ENCODE measurements at regions not wholly inside any gene's neighbourhood (a gene's known extent, or its start where the extent isn't known, plus 50 kb on each side); places are given as distances from the start of the nearest gene placed in this dataset.

- H3K79me2 ChIP-seq (ENCODE audit: insufficient read depth, low read length): no peaks in the 10 kb centered on the region
- no peaks in the 10 kb centered on the region for H3K36me3 ChIP-seq (replicated peaks in 1 of 2; ENCODE audit: control insufficient read depth in 1 of 2, insufficient read depth in 2 of 2, low read length in 2 of 2)
- intact Hi-C loops (cut with micrococcal nuclease): no loop called here
- H4K20me1 ChIP-seq (ENCODE audit: insufficient read depth, low read length): no peaks in the 10 kb centered on the region
- DNase-seq: no peak
- WGBS (ENCODE audit: insufficient coverage): 71% methylated on average over 5 of the region's 8 CpGs
- TF ChIP-seq, protein P1, sequence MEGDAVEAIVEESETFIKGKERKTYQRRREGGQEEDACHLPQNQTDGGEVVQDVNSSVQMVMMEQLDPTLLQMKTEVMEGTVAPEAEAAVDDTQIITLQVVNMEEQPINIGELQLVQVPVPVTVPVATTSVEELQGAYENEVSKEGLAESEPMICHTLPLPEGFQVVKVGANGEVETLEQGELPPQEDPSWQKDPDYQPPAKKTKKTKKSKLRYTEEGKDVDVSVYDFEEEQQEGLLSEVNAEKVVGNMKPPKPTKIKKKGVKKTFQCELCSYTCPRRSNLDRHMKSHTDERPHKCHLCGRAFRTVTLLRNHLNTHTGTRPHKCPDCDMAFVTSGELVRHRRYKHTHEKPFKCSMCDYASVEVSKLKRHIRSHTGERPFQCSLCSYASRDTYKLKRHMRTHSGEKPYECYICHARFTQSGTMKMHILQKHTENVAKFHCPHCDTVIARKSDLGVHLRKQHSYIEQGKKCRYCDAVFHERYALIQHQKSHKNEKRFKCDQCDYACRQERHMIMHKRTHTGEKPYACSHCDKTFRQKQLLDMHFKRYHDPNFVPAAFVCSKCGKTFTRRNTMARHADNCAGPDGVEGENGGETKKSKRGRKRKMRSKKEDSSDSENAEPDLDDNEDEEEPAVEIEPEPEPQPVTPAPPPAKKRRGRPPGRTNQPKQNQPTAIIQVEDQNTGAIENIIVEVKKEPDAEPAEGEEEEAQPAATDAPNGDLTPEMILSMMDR (IDR thresholded peaks at IDR 0.05): no peak
- no peaks in the 10 kb centered on the region for H3K9me3 ChIP-seq (replicated peaks in 1 of 2; ENCODE audit: control insufficient read depth in 1 of 2, insufficient read depth in 1 of 2, low read length in 2 of 2)
- no peak overlapping the region for H3K4me3 Mint-ChIP-seq
- no peak overlapping the region for H3K4me3 ChIP-seq (replicated peaks in 1 of 3; ENCODE audit: low read depth in 2 of 3, low read length in 3 of 3)
- H3K4me1 Mint-ChIP-seq: peaks cover 23% of the 10 kb centered on the region
- H3K9ac ChIP-seq (ENCODE audit: insufficient read depth, low read length, poor library complexity, severe bottlenecking): no peak overlapping the region
- peaks cover 1 to 5% (median 4%) of the 10 kb centered on the region in 3 donors for H3K27me3 Mint-ChIP-seq (ENCODE audit: low read depth in 3 of 3)
- no peaks in the 10 kb centered on the region for H3K36me3 Mint-ChIP-seq
- H3K27ac ChIP-seq (ENCODE audit: low read depth in 1 of 2, low read length in 2 of 2): no peak overlapping the region
- H3K9me3 Mint-ChIP-seq: peaks cover 0 to 2% (median 0%) of the 10 kb centered on the region in 7 donors
- H3K27ac Mint-ChIP-seq: no peak overlapping the region
- no peaks in the 10 kb centered on the region for H3K27me3 ChIP-seq (ENCODE audit: control insufficient read depth in 2 of 2, insufficient read depth in 2 of 2, low read length in 2 of 2)
- H3K4me2 ChIP-seq (replicated peaks; ENCODE audit: extremely low read depth, low read length, poor library complexity, severe bottlenecking): no peak overlapping the region
- H2AFZ ChIP-seq (ENCODE audit: insufficient read depth, low read depth, low read length, poor library complexity, severe bottlenecking): no peak overlapping the region
- H3K4me1 ChIP-seq (ENCODE audit: control insufficient read depth in 1 of 2, insufficient read depth in 2 of 2, low read length in 2 of 2): peaks cover 13 to 18% of the 10 kb centered on the region in 2 donors
Observed at GRCh38 chr4:152107736-152108500, 347.1 kb upstream of the GATB start.

- Histone ChIP-seq H3K27me3 (ENCODE audit: control insufficient read depth in 2 of 2, insufficient read depth in 2 of 2, low read length in 2 of 2) (no peaks in the 10 kb centered on the region), H3K9me3 (replicated peaks in 1 of 2; ENCODE audit: control insufficient read depth in 1 of 2, insufficient read depth in 1 of 2, low read length in 2 of 2) (no peaks in the 10 kb centered on the region), H3K4me3 (replicated peaks in 1 of 3; ENCODE audit: low read depth in 2 of 3, low read length in 3 of 3) (no peak overlapping the region), H3K9ac (ENCODE audit: insufficient read depth, low read length, poor library complexity, severe bottlenecking) (no peak overlapping the region), H2AFZ (ENCODE audit: insufficient read depth, low read depth, low read length, poor library complexity, severe bottlenecking) (no peak overlapping the region), H4K20me1 (ENCODE audit: insufficient read depth, low read length) (no peaks in the 10 kb centered on the region), H3K4me2 (replicated peaks; ENCODE audit: extremely low read depth, low read length, poor library complexity, severe bottlenecking) (no peak overlapping the region), H3K36me3 (replicated peaks in 1 of 2; ENCODE audit: control insufficient read depth in 1 of 2, insufficient read depth in 2 of 2, low read length in 2 of 2) (no peaks in the 10 kb centered on the region), H3K79me2 (ENCODE audit: insufficient read depth, low read length) (no peaks in the 10 kb centered on the region), H3K27ac (ENCODE audit: low read depth in 1 of 2, low read length in 2 of 2) (no peak overlapping the region), H3K4me1 (ENCODE audit: control insufficient read depth in 1 of 2, insufficient read depth in 2 of 2, low read length in 2 of 2) (peaks cover 7 to 11% of the 10 kb centered on the region in 2 donors)
- Mint-ChIP-seq H3K27me3 (ENCODE audit: low read depth in 3 of 3) (peaks cover 1 to 4% (median 3%) of the 10 kb centered on the region in 3 donors), H3K9me3 (peaks cover 0 to 2% (median 0%) of the 10 kb centered on the region in 7 donors), H3K27ac (no peak overlapping the region), H3K36me3 (no peaks in the 10 kb centered on the region), H3K4me3 (no peak overlapping the region), H3K4me1 (peaks cover 13% of the 10 kb centered on the region)
- TF ChIP-seq, protein P1 (IDR thresholded peaks at IDR 0.05): no peak
- no peak for DNase-seq
- 95% methylated on average over 5 of the region's 6 CpGs for WGBS (ENCODE audit: insufficient coverage)
- intact Hi-C loops (cut with micrococcal nuclease): no loop called here
Observed at GRCh38 chr4:152106781-152107321, 346.0 kb upstream of the GATB start.

All from CD14-positive monocyte (primary cell).